SU-DHL-6 (cell line): ENCODE measurements at regions not wholly inside any gene's neighbourhood (a gene's known extent, or its start where the extent isn't known, plus 50 kb on each side); places are given as distances from the start of the nearest gene placed in this dataset.

Experiments
- H2AFZ ChIP-seq: fragments of 200-600 bp; sonication (generic); 2 replicates; pipeline ENCODE4 v1.6.1; 2014; ENCODE audit warnings: low read depth, mild to moderate bottlenecking, moderate library complexity, mixed read lengths, antibody characterized with exemption, low read length; ENCODE audit not compliant: severe bottlenecking
- H3F3A ChIP-seq: fragments of 200-600 bp; shearing (Covaris generic); 2 replicates; pipeline ENCODE4 v1.6.0; 2016; ENCODE audit warnings: antibody characterized with exemption, mild to moderate bottlenecking; ENCODE audit not compliant: insufficient read depth
- H3K27ac ChIP-seq: fragments of 200-600 bp; sonication (generic); 2 replicates; pipeline ENCODE4 v1.5.1; 2016; ENCODE audit warnings: low read depth, mild to moderate bottlenecking, low read length, moderate library complexity, mixed read lengths
- H3K27me3 ChIP-seq: fragments of 200-600 bp; sonication (generic), shearing (Covaris generic); 2 replicates; pipeline ENCODE4 v1.6.0; 2014; ENCODE audit warnings: mild to moderate bottlenecking, low read length
- H3K36me3 ChIP-seq: fragments of 200-600 bp; sonication (generic); 2 replicates; pipeline ENCODE4 v1.6.1; 2014; ENCODE audit warnings: mild to moderate bottlenecking, low read length, mixed read lengths
- H3K4me2 ChIP-seq: fragments of 300-600, 200-600 bp; shearing (Covaris generic), sonication (generic); 2 replicates; pipeline ENCODE4 v1.6.0; 2014; ENCODE audit warnings: low read length, low read depth, mild to moderate bottlenecking; ENCODE audit not compliant: poor library complexity, severe bottlenecking
- H3K4me3 ChIP-seq: fragments of 200-600 bp; sonication (generic); 2 replicates; pipeline ENCODE4 v1.5.1; 2014; ENCODE audit warnings: antibody characterized with exemption, low read length, mild to moderate bottlenecking, mixed read lengths; ENCODE audit not compliant: insufficient read depth, poor library complexity, severe bottlenecking
- H3K79me2 ChIP-seq: fragments of 200-600 bp; sonication (generic); 2 replicates; pipeline ENCODE4 v1.6.1; 2014; ENCODE audit warnings: mild to moderate bottlenecking, low read length, moderate library complexity; ENCODE audit not compliant: insufficient read depth
- H3K9ac ChIP-seq: fragments of 200-600 bp; sonication (generic); 2 replicates; pipeline ENCODE4 v1.7.0; 2014; ENCODE audit warnings: mild to moderate bottlenecking, low read length
- H3K9me2 ChIP-seq: fragments of 200-600 bp; sonication (generic); replicated peaks from 2 replicates; pipeline ENCODE4 v1.6.1; 2014; ENCODE audit warnings: low read length; ENCODE audit not compliant: insufficient read depth
- H3K9me3 ChIP-seq: fragments of 200-600 bp; sonication (generic); 2 replicates; pipeline ENCODE4 v1.6.1; 2014; ENCODE audit warnings: low read length, mixed read lengths; ENCODE audit not compliant: insufficient read depth
- H4K20me1 ChIP-seq: fragments of 200-600 bp; sonication (generic); 2 replicates; pipeline ENCODE4 v1.6.1; 2014; ENCODE audit warnings: low read depth, mild to moderate bottlenecking, antibody characterized with exemption, low read length, moderate library complexity, mixed read lengths
- CTCF ChIP-seq: fragments of 200-600 bp; sonication (generic); IDR thresholded peaks from one replicate; pipeline ENCODE4 v1.5.1; 2017; ENCODE audit warnings: antibody characterized with exemption, mild to moderate bottlenecking, low read length, moderate library complexity; ENCODE audit not compliant: insufficient read depth, poor library complexity, severe bottlenecking
- EZH2phosphoT487 ChIP-seq: fragments of 200-600 bp; sonication (generic), shearing (Covaris generic); conservative IDR thresholded peaks from 2 replicates; pipeline ENCODE4 v1.6.1; 2018; ENCODE audit warnings: mild to moderate bottlenecking, antibody characterized with exemption, low read length, moderate library complexity, mixed read lengths

GRCh38 chr13:73580513-73581267, 521.9 kb downstream of the KLF5 start:
- no peak overlapping the region for H2AFZ ChIP-seq
- no peak overlapping the region for H3K9ac ChIP-seq
- no peaks in the 10 kb centered on the region for H3K9me2 ChIP-seq
- no peaks in the 10 kb centered on the region for H3F3A ChIP-seq
- H3K27me3 ChIP-seq = no peaks in the 10 kb centered on the region
- H3K27ac ChIP-seq = no peak overlapping the region
- no peaks in the 10 kb centered on the region for H3K36me3 ChIP-seq
- no peaks in the 10 kb centered on the region for H4K20me1 ChIP-seq
- no peaks in the 10 kb centered on the region for H3K9me3 ChIP-seq
- no peak overlapping the region for H3K4me3 ChIP-seq
- H3K79me2 ChIP-seq = no peaks in the 10 kb centered on the region
- TF ChIP-seq CTCF (no peak), EZH2phosphoT487 (no peak)
- no peak overlapping the region for H3K4me2 ChIP-seq

DNA sequence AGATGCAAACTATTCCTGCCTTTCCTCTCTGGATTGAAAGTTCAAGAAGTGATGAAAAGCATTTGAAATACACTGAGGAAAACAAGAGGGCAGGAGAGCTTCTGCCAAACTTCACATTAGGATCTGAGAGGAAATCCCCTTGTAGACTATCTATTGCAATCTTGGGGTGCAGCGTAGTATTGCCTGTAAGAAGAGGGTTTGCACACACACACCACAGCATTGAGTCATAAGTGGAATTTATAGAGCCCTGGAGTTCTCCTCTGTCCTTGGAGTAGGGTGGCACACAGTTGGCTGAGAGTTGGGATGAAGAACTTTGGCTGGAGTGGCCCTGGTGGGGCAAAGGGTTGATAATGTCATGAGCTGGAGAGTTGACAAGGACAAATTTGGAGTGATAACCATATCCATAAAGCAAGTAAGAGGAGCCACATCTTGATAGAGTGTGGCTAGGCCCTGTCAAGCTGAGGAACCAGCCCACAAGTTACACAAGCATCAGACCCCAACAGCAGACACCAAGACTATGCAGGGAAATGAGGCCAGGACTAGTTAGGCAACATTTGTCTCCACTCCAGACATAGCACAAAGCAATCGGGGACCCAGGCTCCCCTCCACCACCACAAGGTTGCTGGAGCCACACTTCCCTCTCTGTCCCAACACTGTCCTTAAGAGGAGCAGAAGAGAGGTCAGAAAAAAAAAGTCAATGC, 520.9 kb downstream of the KLF5 start:
- H4K20me1 ChIP-seq = no peaks in the 10 kb centered on the region
- no peaks in the 10 kb centered on the region for H3K27me3 ChIP-seq
- H3K4me3 ChIP-seq = no peak overlapping the region
- H3K36me3 ChIP-seq = no peaks in the 10 kb centered on the region
- no peaks in the 10 kb centered on the region for H3K9me3 ChIP-seq
- H3F3A ChIP-seq = no peaks in the 10 kb centered on the region
- no peak overlapping the region for H2AFZ ChIP-seq
- no peaks in the 10 kb centered on the region for H3K9me2 ChIP-seq
- no peak overlapping the region for H3K9ac ChIP-seq
- no peak overlapping the region for H3K4me2 ChIP-seq
- no peak for TF ChIP-seq CTCF
- no peak for TF ChIP-seq EZH2phosphoT487
- H3K79me2 ChIP-seq = no peaks in the 10 kb centered on the region
- H3K27ac ChIP-seq = no peak overlapping the region

DNA sequence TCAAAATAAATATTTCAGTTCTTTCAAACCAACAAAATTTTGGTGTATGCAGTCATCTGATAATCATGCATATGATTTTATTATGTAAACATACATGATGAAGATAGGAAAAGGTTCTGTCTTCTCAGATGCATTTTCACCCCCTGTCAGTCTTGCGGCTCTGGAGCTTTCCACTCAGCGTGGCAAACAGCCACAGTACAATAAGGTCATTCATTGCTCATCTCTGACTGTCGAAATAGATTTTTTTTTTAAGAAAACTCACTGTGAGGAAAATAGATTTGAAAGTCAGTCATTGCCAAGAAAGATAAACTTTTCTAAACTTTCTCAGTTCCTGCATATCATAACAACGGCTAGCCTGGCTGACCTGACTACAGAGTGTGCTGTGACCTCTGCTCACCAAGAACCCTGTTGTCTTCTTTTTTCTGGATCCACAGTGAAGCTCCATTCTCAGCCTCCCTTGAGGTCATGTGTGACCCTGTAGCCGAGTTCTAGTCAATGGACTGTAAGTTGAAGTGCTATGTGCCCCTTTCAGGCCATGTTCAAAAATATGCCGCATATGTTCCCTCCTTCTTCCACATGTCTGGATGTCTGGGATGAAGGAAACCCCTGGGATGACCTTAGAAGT, 519.6 kb downstream of the KLF5 start:
- Histone ChIP-seq H3K27ac (no peak overlapping the region), H3K36me3 (no peaks in the 10 kb centered on the region), H3K9me2 (no peaks in the 10 kb centered on the region), H3K9me3 (no peaks in the 10 kb centered on the region), H4K20me1 (no peaks in the 10 kb centered on the region), H3K79me2 (no peaks in the 10 kb centered on the region), H3K9ac (no peak overlapping the region), H3F3A (no peaks in the 10 kb centered on the region), H2AFZ (no peak overlapping the region), H3K27me3 (no peaks in the 10 kb centered on the region), H3K4me3 (no peak overlapping the region), H3K4me2 (no peak overlapping the region)
- TF ChIP-seq EZH2phosphoT487 = no peak
- no peak for TF ChIP-seq CTCF
